Stimulated activated CD8-positive, alpha-beta memory T cell treated with anti-CD3 and anti-CD28 coated beads, Interleukin-4, amount 100 ng/mL, for 48 hours (primary cell): ENCODE measurements at regions not wholly inside any gene's neighbourhood (a gene's known extent, or its start where the extent isn't known, plus 50 kb on each side); places are given as distances from the start of the nearest gene placed in this dataset.
"Not testable (repeated sequence)": the region's sequence is repeated elsewhere in the genome, so short reads cannot be mapped to it uniquely, and the experiment has no call there.

Experiments used
- DNase-seq: peaks from one replicate; pipeline ENCODE4 v3.0.0-alpha.2; 2020

- not testable (repeated sequence) for DNase-seq
These were observed 133.4 kb upstream of the KCNJ18 start for GRCh38 chr17:21558921-21559320.

DNA sequence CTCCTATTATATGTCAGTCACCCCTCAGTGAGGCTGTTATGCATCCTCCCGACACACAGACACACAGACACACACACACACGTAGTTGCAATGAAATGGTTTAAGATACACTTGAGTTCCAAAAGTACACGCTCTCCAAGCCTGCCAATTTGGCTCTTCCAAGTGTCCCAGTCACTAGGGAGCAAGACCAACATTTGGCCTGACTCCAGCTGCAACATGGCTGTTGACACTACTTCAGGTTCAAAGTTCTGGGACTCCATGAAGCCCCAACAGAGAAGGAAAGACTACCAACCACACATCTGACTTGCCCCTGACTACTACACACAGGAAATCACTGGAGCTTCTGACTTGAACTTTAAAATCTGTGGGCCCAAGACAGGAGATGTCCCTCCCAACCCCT lies 128.1 kb upstream of the KCNJ18 start:
- no peak for DNase-seq

DNA sequence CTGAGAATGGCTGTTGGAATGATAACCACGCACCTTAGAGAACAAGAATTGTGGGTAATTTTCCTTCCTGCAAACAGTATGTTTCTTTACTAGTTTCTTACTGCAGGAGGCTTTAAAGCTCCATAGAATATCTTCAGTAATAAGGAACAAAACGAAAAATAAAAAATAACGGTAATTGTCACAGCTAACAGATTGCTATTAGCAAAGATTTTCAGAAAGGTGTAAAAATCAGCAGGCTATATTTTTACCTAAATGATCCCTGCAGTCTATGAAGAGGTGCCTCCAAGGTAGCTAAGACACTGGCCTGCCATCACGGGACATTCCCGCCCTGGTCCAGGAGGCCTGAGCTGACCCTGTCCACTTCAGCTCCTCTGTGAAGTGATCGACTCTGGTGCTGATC lies 127.6 kb upstream of the KCNJ18 start:
- not testable (repeated sequence) for DNase-seq

GRCh38 chr17:21570427-21570826 lies 121.9 kb upstream of the KCNJ18 start:
- not testable (repeated sequence) for DNase-seq

GRCh38 chr17:21572148-21572547 lies 120.2 kb upstream of the KCNJ18 start:
- not testable (repeated sequence) for DNase-seq

- not testable (repeated sequence) for DNase-seq
These were observed 118.9 kb upstream of the KCNJ18 start for GRCh38 chr17:21573271-21573960.

DNA sequence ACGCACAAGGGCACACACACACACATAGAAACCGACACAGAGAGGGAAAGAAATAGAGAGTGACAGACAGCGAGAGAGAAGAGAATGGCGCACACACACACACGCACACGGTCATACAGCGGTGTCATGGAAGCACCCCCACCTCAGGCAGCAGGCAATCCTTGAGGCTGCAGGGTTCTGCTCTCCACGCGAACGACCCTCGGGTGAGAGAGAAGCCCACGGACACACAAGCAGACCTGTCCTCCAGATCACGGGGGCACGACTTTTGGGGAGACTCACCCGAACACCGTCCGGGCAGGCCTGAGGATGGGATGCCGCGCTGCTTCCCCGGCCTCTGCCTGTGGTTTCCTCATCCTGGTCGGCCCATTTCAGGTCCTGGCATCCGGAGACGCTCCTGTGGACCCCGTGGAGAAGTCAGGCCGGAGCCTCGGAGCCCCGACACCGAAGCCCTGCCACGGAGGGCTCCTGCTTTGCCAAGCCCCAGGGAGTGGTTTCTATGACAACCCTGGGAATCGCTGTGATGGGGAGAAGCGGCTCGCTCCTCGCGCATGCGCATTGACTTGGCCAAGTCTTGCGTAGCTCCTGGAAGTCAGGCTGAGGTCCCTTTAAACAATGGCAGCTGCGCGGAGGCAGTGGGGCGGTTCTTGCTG lies 118.2 kb upstream of the KCNJ18 start:
- DNase-seq, result peak; percentile 42

- not testable (repeated sequence) for DNase-seq
These were observed 117.6 kb upstream of the KCNJ18 start for GRCh38 chr17:21574611-21575255.

GRCh38 chr17:21578783-21579182 lies 113.5 kb upstream of the KCNJ18 start:
- not testable (repeated sequence) for DNase-seq

- DNase-seq, result no peak
These were observed 99.5 kb upstream of the KCNJ18 start for GRCh38 chr17:21592774-21593173.

DNA sequence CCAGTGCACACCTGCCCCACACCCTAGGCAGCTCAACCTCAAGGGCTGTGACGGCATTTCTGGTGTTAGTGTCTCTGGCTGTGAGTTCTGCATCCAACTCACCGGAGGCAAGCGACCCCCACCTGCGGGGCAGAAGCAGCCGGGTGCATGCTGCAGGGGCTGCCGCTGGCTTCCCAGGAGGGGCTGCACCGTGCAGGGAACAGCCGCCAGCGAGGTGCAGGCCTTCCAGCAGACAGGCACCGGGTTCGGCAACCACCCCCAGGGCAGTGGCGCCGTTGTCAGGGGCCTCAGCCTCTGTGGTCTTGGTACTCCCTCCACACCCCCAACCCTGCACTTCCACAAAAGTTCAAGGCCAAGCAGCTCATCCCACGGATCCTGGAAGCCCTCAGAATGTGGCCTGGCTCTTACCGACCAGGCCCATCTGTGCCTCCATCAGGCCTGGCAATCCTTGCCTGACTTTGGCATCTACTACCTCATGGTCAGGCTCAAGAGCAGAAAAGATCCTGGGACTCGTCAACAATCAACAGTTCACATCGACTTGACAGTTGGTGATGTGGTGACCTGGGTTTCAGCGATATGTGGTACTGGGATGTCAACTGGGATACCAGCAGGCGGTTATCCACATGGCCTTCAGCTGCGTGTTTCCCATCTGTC lies 98.7 kb upstream of the KCNJ18 start:
- DNase-seq, result not testable (repeated sequence)

DNA sequence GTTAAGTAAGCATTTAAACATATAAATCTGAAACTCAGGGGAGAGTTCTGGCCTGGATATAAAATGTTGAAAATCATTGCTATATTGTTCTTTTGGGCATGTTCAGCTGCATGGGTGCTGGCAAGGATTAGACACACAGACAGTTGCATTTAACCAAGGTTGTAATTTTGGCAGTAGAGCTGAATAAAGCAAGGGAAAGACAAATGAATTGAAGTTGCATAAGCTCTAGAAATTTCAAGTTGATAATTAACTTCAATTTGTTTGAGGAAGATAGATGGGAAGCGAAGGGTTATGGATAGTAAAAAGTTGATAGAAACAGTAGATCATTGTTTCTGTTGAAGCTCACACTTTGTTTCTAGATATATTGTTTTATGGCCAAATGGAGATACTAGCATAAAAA lies 97.2 kb upstream of the KCNJ18 start:
- no peak for DNase-seq

DNA sequence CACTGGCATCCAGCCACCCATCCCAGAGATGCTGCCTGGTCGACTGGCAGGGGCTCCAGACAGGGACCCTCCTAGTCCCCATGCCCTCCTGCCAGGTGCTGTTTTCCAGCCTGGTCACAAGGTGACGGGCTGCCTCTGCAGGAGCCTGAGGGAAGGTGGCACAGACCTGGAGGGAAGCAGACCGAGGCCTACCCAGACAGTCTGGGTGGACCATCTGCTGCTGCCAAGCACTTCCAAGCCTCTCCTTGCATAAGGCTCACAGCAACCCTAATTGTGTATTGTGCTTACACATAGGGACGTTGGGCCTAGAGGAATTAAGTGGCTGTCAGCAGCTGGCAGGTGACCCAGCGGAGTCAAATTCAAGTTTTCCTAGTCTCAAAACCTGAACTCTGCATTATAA lies 90.1 kb upstream of the KCNJ18 start:
- DNase-seq, result no peak

DNA sequence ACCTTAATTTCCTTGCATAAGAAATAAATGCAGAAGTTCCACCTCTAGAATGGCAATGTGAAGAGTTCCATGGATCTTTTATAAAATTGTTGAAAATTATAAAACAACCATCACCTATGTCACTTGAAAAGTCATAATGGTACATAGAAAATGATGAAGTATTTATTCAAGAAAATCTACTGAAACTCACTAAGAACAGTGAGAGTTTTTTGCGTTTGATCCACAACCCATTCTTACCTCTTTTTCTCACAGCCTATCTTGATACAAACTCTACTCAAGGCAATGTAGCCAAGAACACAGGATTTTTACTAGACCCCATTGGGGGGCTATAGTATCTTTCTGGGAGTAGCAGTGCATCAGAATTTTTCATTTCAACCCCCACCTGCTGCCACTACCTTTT lies 89.0 kb upstream of the KCNJ18 start:
- not testable (repeated sequence) for DNase-seq

DNA sequence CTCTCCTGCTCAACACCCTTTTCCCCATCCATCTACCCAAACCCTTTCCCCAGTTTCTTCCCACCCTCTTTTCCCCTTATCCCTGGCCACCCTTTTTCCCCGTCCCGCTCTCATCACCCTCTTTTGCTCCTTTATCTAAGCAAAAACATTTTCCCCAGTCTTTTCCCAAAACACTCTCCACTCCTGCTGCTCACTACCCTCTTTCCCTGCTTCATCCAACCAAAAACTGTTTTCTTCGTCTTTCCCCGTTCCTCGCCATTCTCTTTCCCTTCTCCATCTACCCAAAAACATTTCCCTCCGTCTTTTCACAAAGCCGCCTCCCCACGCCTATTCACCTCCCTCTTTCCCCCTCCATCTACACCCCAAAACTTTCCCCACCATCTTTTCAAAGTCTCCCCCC lies 80.9 kb upstream of the KCNJ18 start:
- not testable (repeated sequence) for DNase-seq

DNA sequence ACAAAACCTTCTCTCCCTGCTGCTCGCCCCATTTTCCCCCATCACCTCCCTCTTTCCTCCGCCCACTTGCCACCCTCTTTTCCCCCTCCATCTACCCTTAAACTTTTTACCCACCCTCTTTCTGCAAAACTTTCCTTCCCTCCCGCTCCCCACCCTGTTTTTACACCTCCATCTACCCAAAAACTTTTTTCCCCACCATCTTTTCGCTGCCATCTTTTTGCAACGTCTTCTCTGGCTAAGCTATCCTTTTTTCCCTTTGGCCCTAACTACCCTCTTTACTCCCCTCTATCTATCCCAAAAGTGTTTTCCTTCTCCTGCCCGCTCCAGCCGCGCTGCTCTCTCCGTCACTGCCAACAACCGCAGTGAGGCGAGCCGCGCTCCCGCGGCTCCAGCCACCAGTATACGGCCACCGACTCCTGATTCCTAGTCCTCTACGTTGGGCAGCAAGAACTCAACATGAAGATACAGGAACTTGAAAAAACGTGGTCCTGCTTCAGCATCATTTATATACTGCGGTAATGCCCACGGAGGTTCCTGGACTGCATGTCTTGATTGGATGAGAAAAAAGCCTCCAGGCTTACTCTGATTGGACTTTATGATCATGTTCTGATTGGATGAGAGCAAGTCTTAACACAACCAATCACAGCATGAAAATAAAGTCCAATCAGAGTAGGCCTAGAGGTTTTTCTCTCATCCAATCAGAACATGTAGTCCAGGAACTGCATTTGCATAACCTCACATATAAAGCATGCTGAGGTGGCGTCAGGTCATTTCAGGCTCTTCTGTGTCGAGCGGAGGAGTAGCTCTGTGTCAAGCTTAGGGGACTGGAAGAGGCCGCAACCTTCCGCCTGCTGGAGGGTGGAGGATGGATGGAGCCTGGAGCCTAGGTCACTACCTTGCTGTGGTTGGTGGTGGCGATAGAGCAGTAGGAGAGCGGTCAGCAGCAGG lies 79.9 kb upstream of the KCNJ18 start:
- not testable (repeated sequence) for DNase-seq

- no peak for DNase-seq
These were observed 79.3 kb upstream of the KCNJ18 start for GRCh38 chr17:21613071-21613429.

GRCh38 chr17:21626987-21627386 lies 65.3 kb upstream of the KCNJ18 start:
- not testable (repeated sequence) for DNase-seq
